ENCODE measurements at regions not wholly inside any gene's neighbourhood (a gene's known extent, or its start where the extent isn't known, plus 50 kb on each side); places are given as distances from the start of the nearest gene placed in this dataset.

- peak; percentile 33 for DNase-seq (ENCODE audit: low read depth)
- TF ChIP-seq, protein P1, sequence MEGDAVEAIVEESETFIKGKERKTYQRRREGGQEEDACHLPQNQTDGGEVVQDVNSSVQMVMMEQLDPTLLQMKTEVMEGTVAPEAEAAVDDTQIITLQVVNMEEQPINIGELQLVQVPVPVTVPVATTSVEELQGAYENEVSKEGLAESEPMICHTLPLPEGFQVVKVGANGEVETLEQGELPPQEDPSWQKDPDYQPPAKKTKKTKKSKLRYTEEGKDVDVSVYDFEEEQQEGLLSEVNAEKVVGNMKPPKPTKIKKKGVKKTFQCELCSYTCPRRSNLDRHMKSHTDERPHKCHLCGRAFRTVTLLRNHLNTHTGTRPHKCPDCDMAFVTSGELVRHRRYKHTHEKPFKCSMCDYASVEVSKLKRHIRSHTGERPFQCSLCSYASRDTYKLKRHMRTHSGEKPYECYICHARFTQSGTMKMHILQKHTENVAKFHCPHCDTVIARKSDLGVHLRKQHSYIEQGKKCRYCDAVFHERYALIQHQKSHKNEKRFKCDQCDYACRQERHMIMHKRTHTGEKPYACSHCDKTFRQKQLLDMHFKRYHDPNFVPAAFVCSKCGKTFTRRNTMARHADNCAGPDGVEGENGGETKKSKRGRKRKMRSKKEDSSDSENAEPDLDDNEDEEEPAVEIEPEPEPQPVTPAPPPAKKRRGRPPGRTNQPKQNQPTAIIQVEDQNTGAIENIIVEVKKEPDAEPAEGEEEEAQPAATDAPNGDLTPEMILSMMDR (IDR thresholded peaks at IDR 0.05; ENCODE audit: control insufficient read depth, insufficient read depth, low read depth, low read length, missing control alignments), result no peak
- H3K4me3 ChIP-seq (ENCODE audit: control insufficient read depth, low read depth, low read length), result no peak overlapping the region
These were observed 156.7 kb downstream of the TMTC3 start for GRCh38 chr12:88298761-88299242.

DNA sequence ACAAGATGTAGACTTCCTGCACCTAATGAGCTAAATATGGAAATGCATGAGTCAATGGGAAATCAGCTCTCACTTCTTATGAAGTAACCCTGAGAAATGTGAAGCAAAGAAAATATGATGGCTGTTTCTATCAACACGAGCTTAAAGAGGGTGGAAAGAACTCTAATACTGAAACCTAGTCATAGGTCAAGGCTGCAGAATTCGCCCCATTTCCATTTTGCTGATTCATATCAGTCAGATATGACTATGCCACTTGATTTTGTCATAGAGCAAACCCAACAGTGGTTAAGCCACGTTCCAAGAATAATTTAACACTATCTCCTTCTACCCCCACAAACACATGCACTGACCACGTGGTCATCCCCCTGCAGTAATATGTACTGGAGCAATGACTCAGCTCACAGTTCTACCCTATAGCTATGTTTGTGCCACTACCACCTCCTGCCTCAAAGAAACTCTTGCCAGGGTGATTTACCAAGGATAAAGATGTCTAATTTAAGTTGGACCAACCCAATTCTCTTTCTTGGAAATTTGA, 157.5 kb downstream of the TMTC3 start:
- DNase-seq (ENCODE audit: low read depth), result peak; percentile 98
- TF ChIP-seq, protein P1 (IDR thresholded peaks at IDR 0.05; ENCODE audit: control insufficient read depth, insufficient read depth, low read depth, low read length, missing control alignments), result no peak
- H3K4me3 ChIP-seq (ENCODE audit: control insufficient read depth, low read depth, low read length), result no peak overlapping the region

GRCh38 chr12:88300931-88301330, 158.8 kb downstream of the TMTC3 start:
- TF ChIP-seq, protein P1 (IDR thresholded peaks at IDR 0.05; ENCODE audit: control insufficient read depth, insufficient read depth, low read depth, low read length, missing control alignments), result no peak

GRCh38 chr12:88303335-88303734, 161.2 kb downstream of the TMTC3 start:
- TF ChIP-seq, protein P1 (IDR thresholded peaks at IDR 0.05; ENCODE audit: control insufficient read depth, insufficient read depth, low read depth, low read length, missing control alignments), result no peak
- no peak for DNase-seq (ENCODE audit: low read depth)
- H3K4me3 ChIP-seq (ENCODE audit: control insufficient read depth, low read depth, low read length), result no peak overlapping the region

More at GRCh38 chr12:88300931-88301330, 158.8 kb downstream of the TMTC3 start:
- H3K4me3 ChIP-seq (ENCODE audit: control insufficient read depth, low read depth, low read length), result no peak overlapping the region
- DNase-seq (ENCODE audit: low read depth), result no peak

DNA sequence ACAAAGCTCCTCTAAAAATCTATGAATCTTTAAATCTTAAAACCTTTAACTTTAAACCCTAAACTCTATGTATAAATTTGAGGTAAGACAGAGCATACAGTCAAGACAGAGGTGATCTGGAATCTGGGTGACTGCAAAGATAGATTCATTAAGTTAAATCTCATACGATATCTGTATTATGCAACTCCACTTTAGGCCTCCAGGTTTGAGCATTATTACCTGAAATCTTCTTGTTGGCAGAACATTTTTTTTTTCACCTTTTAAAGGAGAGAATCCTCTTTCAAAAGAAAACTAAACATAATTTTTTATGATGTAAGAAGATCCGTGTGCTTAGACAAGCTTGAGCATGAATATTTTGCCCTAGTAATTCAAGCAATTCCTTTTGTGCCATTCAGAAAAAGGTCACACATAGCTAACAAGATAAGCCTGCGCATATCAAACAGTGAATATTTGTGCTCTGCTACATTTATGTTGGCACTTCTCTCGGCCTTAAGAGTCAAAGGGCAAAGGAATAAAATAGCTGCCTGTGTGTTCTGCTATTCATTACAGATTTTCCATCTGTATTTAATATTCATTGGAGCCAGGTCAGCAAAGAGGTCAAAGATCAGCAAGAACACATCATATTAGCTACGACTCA, 163.3 kb downstream of the TMTC3 start:
- no peak overlapping the region for H3K4me3 ChIP-seq (ENCODE audit: control insufficient read depth, low read depth, low read length)
- DNase-seq (ENCODE audit: low read depth), result no peak
- TF ChIP-seq, protein P1 (IDR thresholded peaks at IDR 0.05; ENCODE audit: control insufficient read depth, insufficient read depth, low read depth, low read length, missing control alignments), result no peak

DNA sequence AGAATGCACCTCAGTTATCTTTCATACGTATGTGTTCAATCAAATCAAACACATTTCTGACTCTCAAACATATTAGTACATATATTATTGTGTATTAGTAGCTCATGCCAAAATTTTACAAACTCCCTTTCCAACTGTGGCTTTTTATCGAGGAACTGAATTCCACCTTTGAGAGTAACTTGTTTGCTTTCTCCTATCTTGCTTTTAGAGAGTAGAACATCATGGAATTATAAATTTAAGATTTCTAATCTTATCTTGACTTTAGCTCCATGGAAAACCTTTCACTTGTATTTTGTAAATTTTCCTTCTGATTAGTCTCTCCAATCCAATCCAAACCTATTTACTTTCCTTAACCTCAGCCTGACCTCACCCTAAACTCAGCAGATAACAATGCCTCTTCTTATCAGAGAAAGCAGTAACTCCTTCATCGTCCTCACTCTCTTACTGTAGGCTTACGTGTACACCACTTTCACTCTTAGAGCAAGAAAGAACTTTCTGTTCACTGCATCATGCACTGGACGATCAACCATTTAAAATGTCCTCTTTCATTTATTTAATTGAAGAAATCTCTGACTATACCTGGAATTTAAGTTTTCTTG, 164.5 kb downstream of the TMTC3 start:
- H3K4me3 ChIP-seq (ENCODE audit: control insufficient read depth, low read depth, low read length), result no peak overlapping the region
- TF ChIP-seq, protein P1 (IDR thresholded peaks at IDR 0.05; ENCODE audit: control insufficient read depth, insufficient read depth, low read depth, low read length, missing control alignments), result no peak
- DNase-seq (ENCODE audit: low read depth), result no peak
